Ovary (tissue), 3 donors: ENCODE measurements at regions not wholly inside any gene's neighbourhood (a gene's known extent, or its start where the extent isn't known, plus 50 kb on each side); places are given as distances from the start of the nearest gene placed in this dataset.

Source experiments
- CTCF ChIP-seq, 3 donors: fragments of 450-650 bp in 2 of 3; fragments of 200-600 bp in 1 of 3; IDR thresholded peaks; one replicate each; pipeline versions ENCODE4 v1.5.1 to v1.8.0; 2016 to 2022; ENCODE audit warnings: antibody characterized with exemption in 3 of 3, mild to moderate bottlenecking in 1 of 3
- EP300 ChIP-seq: sonication (generic); formaldehyde crosslinking; IDR thresholded peaks from one replicate; pipeline ENCODE4 v1.6.1; 2017; ENCODE audit warnings: antibody characterized with exemption
- POLR2A ChIP-seq: fragments of 450-650 bp; IDR thresholded peaks from one replicate; pipeline ENCODE4 v1.6.1; 2017; ENCODE audit warnings: antibody characterized with exemption, mild to moderate bottlenecking, moderate library complexity
- donor health status: DM: no; HTN: no; CAD: no.

- TF ChIP-seq POLR2A = no peak
- TF ChIP-seq CTCF (IDR thresholded peaks at IDR 0.05) = no peak
- TF ChIP-seq EP300 = no peak
Observed at GRCh38 chr2:156736950-156737349, 300.8 kb downstream of the GPD2 start.
